ENCODE measurements at regions not wholly inside any gene's neighbourhood (a gene's known extent, or its start where the extent isn't known, plus 50 kb on each side); places are given as distances from the start of the nearest gene placed in this dataset.
"Not testable (repeated sequence)": the region's sequence is repeated elsewhere in the genome, so short reads cannot be mapped to it uniquely, and the experiment has no call there.

DNA sequence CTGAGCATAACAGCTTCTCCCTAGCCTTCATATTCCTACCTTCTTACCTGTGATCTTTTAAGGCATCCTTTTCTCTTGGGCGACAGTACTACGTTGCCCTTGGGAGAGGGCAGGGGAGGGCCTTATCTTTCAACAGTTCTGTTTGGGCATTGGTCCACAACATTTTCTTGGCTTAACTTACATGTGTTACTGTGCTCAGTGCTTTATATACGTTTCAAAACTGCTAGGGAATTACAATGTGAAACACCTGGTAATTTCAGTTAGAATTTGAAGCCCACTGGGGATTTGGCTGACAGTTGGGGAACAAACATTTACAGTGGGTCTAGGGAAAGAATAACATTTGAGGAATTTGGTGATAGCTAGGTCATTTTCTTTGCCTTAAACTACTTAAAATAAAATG, 667.1 kb downstream of the PRIM2 start:
- DNase-seq (ENCODE audit: low spot score): not testable (repeated sequence)

- not testable (repeated sequence) for DNase-seq (ENCODE audit: low spot score)
These were observed 668.3 kb downstream of the PRIM2 start for GRCh38 chr6:57985734-57986133.

DNA sequence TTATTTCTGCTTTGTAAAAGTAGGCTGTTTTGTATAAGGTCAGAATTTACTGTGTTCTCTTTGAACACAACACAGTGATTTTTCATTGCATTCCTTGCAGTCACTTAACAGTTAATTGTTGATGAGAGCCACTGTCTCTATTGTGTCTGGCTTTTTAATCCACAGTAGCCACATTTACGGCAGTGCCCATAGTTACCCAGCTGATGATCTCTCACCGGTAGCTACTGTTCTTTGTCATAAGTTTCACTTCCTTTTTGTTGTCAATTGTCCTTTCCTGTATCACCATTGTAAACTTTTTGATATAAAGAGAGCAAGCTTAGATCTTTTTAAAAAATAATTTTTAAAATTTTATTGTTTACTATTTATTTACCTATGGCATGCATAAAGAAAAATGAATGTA, 669.2 kb downstream of the PRIM2 start:
- DNase-seq (ENCODE audit: low spot score): not testable (repeated sequence)

- not testable (repeated sequence) for DNase-seq (ENCODE audit: low spot score)
These were observed 672.2 kb downstream of the PRIM2 start for GRCh38 chr6:57989520-57990080.

DNA sequence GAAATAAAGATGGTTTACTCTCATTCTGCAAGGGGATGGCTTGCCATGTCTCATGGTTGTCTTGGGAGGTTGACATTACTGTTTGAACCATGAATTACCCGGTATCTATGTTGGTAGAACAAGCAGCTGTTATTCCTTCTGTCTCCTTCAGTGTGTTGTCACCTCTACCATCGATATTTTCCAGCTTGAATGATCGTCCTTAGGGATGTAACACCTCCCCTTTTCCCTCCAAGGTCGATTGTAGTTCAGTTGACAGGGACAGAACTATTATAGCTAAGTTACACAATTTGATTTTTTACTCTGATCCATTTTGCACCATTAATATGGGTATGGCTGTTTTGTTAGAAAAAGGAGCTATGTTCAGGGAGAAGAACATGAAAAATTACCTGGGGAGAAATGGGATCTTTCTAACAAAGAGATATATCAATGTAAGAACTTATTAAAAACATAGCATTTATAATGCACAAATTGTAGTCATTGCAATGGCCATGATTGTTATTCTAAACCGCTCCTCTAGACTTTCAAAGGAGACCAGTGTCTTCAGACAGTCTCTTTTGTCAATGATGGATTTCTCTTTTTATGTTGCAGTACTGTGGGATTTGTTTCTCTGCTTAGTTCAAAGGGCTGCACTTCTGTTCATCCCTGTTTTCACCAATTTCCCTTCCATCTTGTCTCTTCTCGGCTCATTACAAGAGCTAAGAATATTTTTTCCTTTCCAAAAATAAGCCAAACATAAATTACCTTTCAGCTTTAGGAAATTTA, 681.6 kb downstream of the PRIM2 start:
- DNase-seq (ENCODE audit: low spot score): not testable (repeated sequence)

GRCh38 chr6:58000233-58000632, 682.8 kb downstream of the PRIM2 start:
- DNase-seq (ENCODE audit: low spot score): not testable (repeated sequence)

- DNase-seq (ENCODE audit: low spot score): not testable (repeated sequence)
These were observed 686.2 kb downstream of the PRIM2 start for GRCh38 chr6:58003417-58004167.

- DNase-seq (ENCODE audit: low spot score): not testable (repeated sequence)
These were observed 690.0 kb downstream of the PRIM2 start for GRCh38 chr6:58007334-58008000.

- not testable (repeated sequence) for DNase-seq (ENCODE audit: low spot score)
These were observed 690.5 kb downstream of the PRIM2 start for GRCh38 chr6:58008001-58008335.

GRCh38 chr6:58011954-58012600, 694.6 kb downstream of the PRIM2 start:
- not testable (repeated sequence) for DNase-seq (ENCODE audit: low spot score)

DNA sequence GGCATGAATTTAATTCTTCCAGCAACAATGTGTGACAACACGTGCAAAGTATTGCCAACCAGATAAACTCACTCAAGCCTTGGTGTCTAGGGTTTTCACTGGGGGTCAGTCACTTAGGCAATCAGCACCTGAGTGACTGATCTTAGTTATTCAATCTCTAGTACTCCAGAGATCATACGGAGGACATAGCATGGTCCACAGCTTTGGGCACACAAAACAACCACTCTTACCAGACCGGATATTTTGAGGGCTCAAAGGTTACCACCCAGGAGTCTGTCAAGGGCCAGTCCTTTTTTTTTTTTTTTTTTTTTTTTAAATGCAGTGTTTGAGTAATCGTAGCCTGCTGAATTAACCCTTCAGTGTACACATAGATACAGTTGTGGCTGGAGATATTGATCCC, 699.2 kb downstream of the PRIM2 start:
- DNase-seq (ENCODE audit: low spot score): not testable (repeated sequence)

- DNase-seq (ENCODE audit: low spot score): not testable (repeated sequence)
These were observed 710.8 kb downstream of the PRIM2 start for GRCh38 chr6:58028188-58028587.

GRCh38 chr6:58038213-58038612, 720.8 kb downstream of the PRIM2 start:
- not testable (repeated sequence) for DNase-seq (ENCODE audit: low spot score)

DNA sequence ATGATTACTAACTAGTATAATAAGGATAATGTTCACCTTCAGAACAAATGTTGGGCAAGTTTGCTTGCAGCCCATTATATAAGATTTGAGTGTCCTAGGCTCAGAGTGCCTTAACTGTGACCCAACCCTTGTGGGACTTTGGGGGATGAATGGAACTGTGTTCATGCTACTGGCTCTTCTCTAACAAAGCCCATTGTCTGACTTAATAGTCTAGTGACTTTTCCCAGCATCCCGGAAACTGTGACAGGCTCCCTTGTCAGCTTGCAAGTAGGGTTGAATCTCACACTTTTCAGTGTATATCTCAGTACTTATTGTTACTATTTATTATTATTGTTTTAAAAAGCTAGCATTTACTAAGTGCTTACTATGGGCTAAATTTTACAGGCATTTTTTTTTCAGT, 729.2 kb downstream of the PRIM2 start:
- DNase-seq (ENCODE audit: low spot score): not testable (repeated sequence)

GRCh38 chr6:58047389-58047788, 730.0 kb downstream of the PRIM2 start:
- DNase-seq (ENCODE audit: low spot score): not testable (repeated sequence)

DNA sequence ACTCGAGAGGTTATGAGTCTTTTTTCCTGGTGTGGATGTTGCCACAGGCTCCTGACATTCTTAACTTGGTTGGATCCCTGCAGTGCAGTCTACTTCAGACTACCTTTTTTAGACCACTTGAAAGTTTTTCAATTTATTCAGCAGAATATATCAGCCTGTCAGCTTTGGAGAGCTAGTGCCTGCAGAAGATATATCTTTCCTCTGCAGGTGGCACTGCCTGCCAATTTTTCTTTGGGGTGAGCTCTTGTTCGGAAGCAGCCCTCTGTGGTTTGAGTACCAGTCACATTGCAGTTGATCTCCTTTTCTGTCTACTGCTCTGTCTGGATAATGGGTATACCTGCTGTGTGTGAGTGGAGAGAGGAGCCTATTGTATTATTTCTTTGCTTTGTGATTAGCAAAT, 730.4 kb downstream of the PRIM2 start:
- not testable (repeated sequence) for DNase-seq (ENCODE audit: low spot score)

- peak; percentile 20 for DNase-seq (ENCODE audit: low spot score)
These were observed 738.2 kb downstream of the PRIM2 start for GRCh38 chr6:58055465-58056176.

- peak; percentile 4 for DNase-seq (ENCODE audit: low spot score)
These were observed 742.3 kb downstream of the PRIM2 start for GRCh38 chr6:58059701-58060100.

DNA sequence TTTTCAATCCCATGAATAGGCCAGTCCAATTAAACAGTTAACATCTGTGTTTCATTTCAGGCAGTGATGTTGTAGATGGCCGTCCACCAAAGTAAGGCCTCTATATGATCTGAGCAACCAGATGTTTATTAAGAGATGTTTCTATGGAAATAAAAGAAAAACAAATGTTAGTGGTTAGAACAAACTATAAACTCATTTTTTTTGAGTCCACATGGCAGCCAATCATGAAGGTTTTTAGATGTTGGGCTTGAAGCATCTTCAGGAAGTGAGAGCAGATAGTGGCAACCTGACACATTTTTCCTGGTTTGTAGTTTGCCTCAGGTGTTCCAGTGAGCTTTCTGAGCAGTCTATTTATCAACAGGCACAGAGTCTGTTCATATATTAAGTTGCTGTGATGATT, 746.1 kb downstream of the PRIM2 start:
- DNase-seq (ENCODE audit: low spot score): not testable (repeated sequence)

GRCh38 chr6:58067867-58068548, 750.6 kb downstream of the PRIM2 start:
- DNase-seq (ENCODE audit: low spot score): not testable (repeated sequence)

DNA sequence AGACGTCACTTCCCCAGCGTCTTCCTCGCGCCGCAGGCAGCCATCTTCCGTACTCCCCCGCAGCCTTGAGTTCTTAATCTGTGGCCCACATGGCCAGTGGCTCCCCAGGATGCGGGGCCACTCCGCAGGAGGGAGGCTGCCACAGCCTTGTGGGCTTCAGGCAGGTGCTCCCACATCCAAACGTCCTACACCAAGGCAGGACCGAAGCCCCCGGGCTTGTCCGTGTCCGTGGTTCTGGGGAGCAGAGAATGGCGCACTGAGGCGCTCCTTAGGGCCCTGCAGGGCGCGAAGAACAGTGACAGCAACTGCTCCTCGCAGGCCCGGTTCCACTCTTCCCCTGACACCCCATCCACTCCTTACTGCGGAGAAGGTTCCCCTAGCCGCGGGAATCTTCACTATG, 755.8 kb downstream of the PRIM2 start:
- no peak for DNase-seq (ENCODE audit: low spot score)

Measured in globus pallidus (tissue), 1 donor.